Subcutaneous abdominal adipose tissue (tissue), 5 donors: ENCODE measurements at regions not wholly inside any gene's neighbourhood (a gene's known extent, or its start where the extent isn't known, plus 50 kb on each side); places are given as distances from the start of the nearest gene placed in this dataset.
"Not testable (repeated sequence)": the region's sequence is repeated elsewhere in the genome, so short reads cannot be mapped to it uniquely, and the experiment has no call there.

Source experiments
- H3K27ac ChIP-seq: one replicate; pipeline ENCODE4 v1.7.0; 2013; ENCODE audit warnings: low read depth, mild to moderate bottlenecking, inconsistent platforms, low read length, moderate library complexity
- H3K27me3 ChIP-seq, 5 donors: one replicate each; pipeline ENCODE4 v1.7.0; 2013; ENCODE audit warnings: low read length in 5 of 5, inconsistent platforms in 1 of 5; ENCODE audit not compliant: control insufficient read depth in 5 of 5, insufficient read depth in 4 of 5
- H3K36me3 ChIP-seq, 5 donors: one replicate each; pipeline ENCODE4 v1.7.0; 2013; ENCODE audit warnings: low read length in 5 of 5; ENCODE audit not compliant: control insufficient read depth in 5 of 5, insufficient read depth in 5 of 5
- H3K4me1 ChIP-seq, 5 donors: one replicate each; pipeline ENCODE4 v1.7.0; 2013; ENCODE audit warnings: low read length in 5 of 5, mild to moderate bottlenecking in 3 of 5, moderate library complexity in 1 of 5; ENCODE audit not compliant: control insufficient read depth in 5 of 5, insufficient read depth in 5 of 5
- H3K4me3 ChIP-seq, 5 donors: one replicate each; pipeline ENCODE4 v1.7.0; 2013; ENCODE audit warnings: low read length in 5 of 5, low read depth in 1 of 5
- H3K9ac ChIP-seq, 5 donors: one replicate each; pipeline ENCODE4 v1.7.0; 2013; ENCODE audit warnings: low read length in 5 of 5, mild to moderate bottlenecking in 4 of 5, moderate library complexity in 3 of 5
- H3K9me3 ChIP-seq, 5 donors: one replicate each; pipeline ENCODE4 v1.7.0; 2013; ENCODE audit warnings: low read length in 5 of 5; ENCODE audit not compliant: control insufficient read depth in 5 of 5
- donor health status: healthy.
- donor health status: healthy.
- donor health status: healthy.
- donor health status: healthy.
- donor health status: healthy.

GRCh38 chr3:153246331-153246730 lies 84.3 kb downstream of the RAP2B start:
- Histone ChIP-seq H3K9me3 (peaks cover 0 to 2% (median 0%) of the 10 kb centered on the region in 5 donors), H3K36me3 (no peaks in the 10 kb centered on the region), H3K4me3 (no peak overlapping the region), H3K9ac (no peak overlapping the region), H3K4me1 (peaks cover 0 to 6% (median 0%) of the 10 kb centered on the region in 5 donors), H3K27ac (peak overlapping the region; percentile 13), H3K27me3 (no peaks in the 10 kb centered on the region)

- Histone ChIP-seq H3K4me1 (peaks cover 0 to 6% (median 0%) of the 10 kb centered on the region in 5 donors), H3K27me3 (no peaks in the 10 kb centered on the region), H3K27ac (peak overlapping the region; percentile 13), H3K9ac (no peak overlapping the region), H3K9me3 (peaks cover 0 to 2% (median 0%) of the 10 kb centered on the region in 5 donors), H3K4me3 (no peak overlapping the region), H3K36me3 (no peaks in the 10 kb centered on the region)
Measured at GRCh38 chr3:153246806-153247205, 84.8 kb downstream of the RAP2B start.

GRCh38 chr3:153247331-153248330 lies 85.6 kb downstream of the RAP2B start:
- H3K9ac ChIP-seq, result no peak overlapping the region
- no peak overlapping the region for H3K4me3 ChIP-seq
- no peaks in the 10 kb centered on the region for H3K27me3 ChIP-seq
- peaks cover 0 to 6% (median 0%) of the 10 kb centered on the region in 5 donors for H3K4me1 ChIP-seq
- H3K9me3 ChIP-seq, result no peaks in the 10 kb centered on the region
- no peaks in the 10 kb centered on the region for H3K36me3 ChIP-seq
- peak overlapping the region; percentile 13 for H3K27ac ChIP-seq

- H3K36me3 ChIP-seq, H3K9me3 ChIP-seq, H3K9ac ChIP-seq, H3K4me3 ChIP-seq, H3K4me1 ChIP-seq, H3K27ac ChIP-seq, H3K27me3 ChIP-seq: not testable (repeated sequence)
Measured at GRCh38 chr3:153248835-153249234, 86.8 kb downstream of the RAP2B start.

GRCh38 chr3:153249906-153250305 lies 87.9 kb downstream of the RAP2B start:
- no peak overlapping the region for H3K27ac ChIP-seq
- no peaks in the 10 kb centered on the region for H3K36me3 ChIP-seq

GRCh38 chr3:153250446-153250845 lies 88.4 kb downstream of the RAP2B start:
- no peak overlapping the region for H3K4me3 ChIP-seq
- peak overlapping the region; percentile 14 for H3K27ac ChIP-seq
- no peaks in the 10 kb centered on the region for H3K36me3 ChIP-seq
- H3K27me3 ChIP-seq, result no peaks in the 10 kb centered on the region
- peaks cover 0 to 6% (median 0%) of the 10 kb centered on the region in 5 donors for H3K4me1 ChIP-seq
- no peak overlapping the region for H3K9ac ChIP-seq
- H3K9me3 ChIP-seq, result no peaks in the 10 kb centered on the region

More at GRCh38 chr3:153249906-153250305, 87.9 kb downstream of the RAP2B start:
- Histone ChIP-seq H3K9me3 (no peaks in the 10 kb centered on the region), H3K27me3 (no peaks in the 10 kb centered on the region), H3K4me3 (no peak overlapping the region), H3K4me1 (peaks cover 0 to 6% (median 0%) of the 10 kb centered on the region in 5 donors), H3K9ac (peak overlapping the region in 1 of 5 donors; percentile 33)

- no peak overlapping the region for H3K4me3 ChIP-seq
- H3K27ac ChIP-seq, result no peak overlapping the region
- peaks cover 0 to 2% (median 0%) of the 10 kb centered on the region in 5 donors for H3K4me1 ChIP-seq
- H3K9me3 ChIP-seq, result no peaks in the 10 kb centered on the region
- H3K36me3 ChIP-seq, result no peaks in the 10 kb centered on the region
- H3K27me3 ChIP-seq, result no peaks in the 10 kb centered on the region
- H3K9ac ChIP-seq, result no peak overlapping the region
Measured at GRCh38 chr3:153252963-153253362, 90.9 kb downstream of the RAP2B start.

GRCh38 chr3:153254361-153254760 lies 92.3 kb downstream of the RAP2B start:
- Histone ChIP-seq H3K4me1 (peaks cover 0 to 2% (median 0%) of the 10 kb centered on the region in 5 donors), H3K36me3 (no peaks in the 10 kb centered on the region), H3K27me3 (no peaks in the 10 kb centered on the region), H3K27ac (no peak overlapping the region), H3K9ac (no peak overlapping the region), H3K4me3 (no peak overlapping the region), H3K9me3 (no peaks in the 10 kb centered on the region)

GRCh38 chr3:153257673-153258351 lies 95.8 kb downstream of the RAP2B start:
- Histone ChIP-seq H3K9ac (no peak overlapping the region), H3K4me3 (no peak overlapping the region)

GRCh38 chr3:153259956-153260355 lies 97.9 kb downstream of the RAP2B start:
- no peaks in the 10 kb centered on the region for H3K4me1 ChIP-seq
- no peak overlapping the region for H3K4me3 ChIP-seq
- no peaks in the 10 kb centered on the region for H3K36me3 ChIP-seq
- no peak overlapping the region for H3K9ac ChIP-seq
- no peaks in the 10 kb centered on the region for H3K27me3 ChIP-seq
- no peak overlapping the region for H3K27ac ChIP-seq
- H3K9me3 ChIP-seq, result no peaks in the 10 kb centered on the region

More at GRCh38 chr3:153257673-153258351, 95.8 kb downstream of the RAP2B start:
- Histone ChIP-seq H3K36me3 (no peaks in the 10 kb centered on the region), H3K9me3 (no peaks in the 10 kb centered on the region), H3K27ac (no peak overlapping the region), H3K27me3 (no peaks in the 10 kb centered on the region), H3K4me1 (no peaks in the 10 kb centered on the region)
